Activated T-helper 9 cell treated with anti-CD3 and anti-CD28 coated beads, Interleukin-2, amount 50 U/mL, for 16 hours (primary cell): ENCODE measurements at regions not wholly inside any gene's neighbourhood (a gene's known extent, or its start where the extent isn't known, plus 50 kb on each side); places are given as distances from the start of the nearest gene placed in this dataset.

Source experiments
- DNase-seq: peaks from one replicate; pipeline ENCODE4 v3.0.0-alpha.2; 2020; ENCODE audit warnings: low read depth

DNA sequence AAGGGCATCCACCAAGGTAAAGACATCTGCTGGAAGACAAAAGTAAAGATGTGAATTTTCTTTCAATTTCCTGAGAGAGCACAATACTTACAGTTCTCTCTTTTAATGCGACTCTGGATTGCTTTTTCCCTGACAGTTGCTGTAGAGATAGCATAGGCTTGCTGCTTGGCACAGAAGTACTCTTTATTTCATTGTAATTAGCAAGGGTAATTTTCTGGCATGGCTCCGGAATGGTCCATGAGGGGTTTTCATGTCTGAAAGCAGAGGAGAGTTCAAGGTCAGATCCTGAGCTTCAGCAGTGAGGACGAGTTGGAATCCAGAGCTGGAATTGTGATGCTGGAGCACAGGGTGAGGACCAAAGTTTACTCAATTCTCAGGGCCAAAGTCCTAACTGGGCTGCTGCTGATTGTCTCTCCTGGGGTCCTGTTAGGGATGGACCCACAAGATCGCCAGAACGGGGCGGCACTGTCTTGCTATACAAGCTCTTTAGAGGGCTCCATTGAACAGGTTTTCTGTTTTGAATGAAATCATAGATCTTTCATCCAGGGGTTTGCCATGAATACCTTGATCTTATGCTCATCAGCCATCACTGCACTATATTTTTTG is 190.0 kb upstream of the MKI67 start:
- no peak for DNase-seq

GRCh38 chr10:128316925-128317324 is 190.7 kb upstream of the MKI67 start:
- DNase-seq = no peak

GRCh38 chr10:128318366-128318765 is 192.1 kb upstream of the MKI67 start:
- DNase-seq = no peak

GRCh38 chr10:128318913-128319312 is 192.7 kb upstream of the MKI67 start:
- DNase-seq = no peak

DNA sequence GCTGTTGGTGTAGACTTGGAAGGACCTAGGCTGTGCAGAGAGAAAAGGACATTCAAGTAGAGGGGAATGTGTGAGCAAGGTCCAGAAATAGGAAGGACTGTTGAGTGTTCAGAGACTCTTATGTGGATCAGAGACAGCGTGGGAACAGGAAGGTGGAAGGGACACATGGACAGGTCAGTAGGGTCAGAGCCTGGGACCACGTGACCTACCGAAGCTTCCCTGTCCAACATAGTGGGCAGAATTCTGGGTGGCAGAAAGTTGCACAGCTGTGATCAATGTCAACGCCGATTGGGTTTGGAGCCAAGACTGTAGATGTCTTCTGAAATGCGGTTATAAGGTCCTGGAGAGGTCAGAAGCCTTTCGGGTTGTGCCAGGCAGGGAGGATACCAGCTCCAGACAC is 195.9 kb upstream of the MKI67 start:
- DNase-seq = no peak

- DNase-seq = no peak
Measured at GRCh38 chr10:128322950-128323349, 196.7 kb upstream of the MKI67 start.

DNA sequence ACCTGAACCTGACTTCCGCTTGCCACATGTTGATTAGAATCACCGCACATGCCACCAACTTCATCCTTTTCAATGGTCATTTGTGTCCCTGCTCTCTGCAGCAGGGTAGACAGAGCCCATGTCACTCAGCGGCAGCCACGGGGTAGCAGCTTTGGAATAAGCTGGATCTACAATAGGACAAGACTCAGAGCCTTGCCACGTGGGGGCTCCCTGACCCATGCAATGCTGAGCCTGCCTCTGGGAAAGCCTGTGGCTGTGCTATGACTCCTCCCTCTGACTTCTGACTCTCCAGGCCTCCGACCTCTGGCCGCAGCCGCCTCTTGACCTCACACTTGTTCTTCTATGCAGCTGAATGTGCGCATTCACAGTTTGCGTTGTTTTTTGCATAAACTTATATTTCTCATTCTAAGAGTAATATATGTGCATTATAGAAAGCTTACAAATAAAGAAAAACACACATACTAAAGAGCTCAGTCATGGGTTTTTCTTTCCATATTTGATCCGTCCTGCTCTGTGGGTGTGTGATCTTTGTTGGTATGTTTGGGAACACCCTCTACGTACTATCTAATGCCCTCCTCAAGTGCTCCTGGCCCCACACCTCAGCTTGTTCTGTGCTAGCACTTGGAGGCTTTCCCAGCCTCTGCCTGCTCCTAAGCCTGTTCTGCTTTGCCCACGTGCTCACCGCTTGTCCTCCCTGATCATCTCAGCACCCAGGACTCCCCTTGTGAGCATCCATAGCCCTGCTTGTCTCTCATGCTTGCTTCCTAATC is 198.0 kb upstream of the MKI67 start:
- DNase-seq = no peak

GRCh38 chr10:128325788-128326187 is 199.6 kb upstream of the MKI67 start:
- no peak for DNase-seq

DNA sequence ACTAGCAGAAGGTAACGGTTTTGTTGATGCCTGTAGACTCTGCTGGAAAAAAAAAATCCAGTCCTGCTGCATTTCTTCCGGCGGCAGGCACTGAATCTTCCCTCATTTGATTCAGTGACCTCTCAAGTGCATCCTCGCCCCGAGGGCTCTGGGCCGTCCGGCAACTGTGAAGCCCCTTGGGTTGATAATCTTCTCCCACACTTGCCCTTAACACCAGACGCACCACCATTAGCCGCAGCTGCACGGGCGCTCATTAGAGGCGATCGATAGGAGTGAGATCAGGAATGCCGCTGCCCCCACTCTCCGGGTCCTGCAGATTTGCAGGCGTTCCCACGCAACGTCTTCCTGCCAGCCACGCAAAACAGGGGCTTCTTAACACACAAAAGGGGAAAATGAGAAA is 200.0 kb upstream of the MKI67 start:
- no peak for DNase-seq

GRCh38 chr10:128326851-128327250 is 200.6 kb upstream of the MKI67 start:
- DNase-seq = no peak

GRCh38 chr10:128336401-128336800 is 210.2 kb upstream of the MKI67 start:
- no peak for DNase-seq

- no peak for DNase-seq
Measured at GRCh38 chr10:128337860-128338378, 211.7 kb upstream of the MKI67 start.

- DNase-seq = no peak
Measured at GRCh38 chr10:128338951-128339350, 212.7 kb upstream of the MKI67 start.

DNA sequence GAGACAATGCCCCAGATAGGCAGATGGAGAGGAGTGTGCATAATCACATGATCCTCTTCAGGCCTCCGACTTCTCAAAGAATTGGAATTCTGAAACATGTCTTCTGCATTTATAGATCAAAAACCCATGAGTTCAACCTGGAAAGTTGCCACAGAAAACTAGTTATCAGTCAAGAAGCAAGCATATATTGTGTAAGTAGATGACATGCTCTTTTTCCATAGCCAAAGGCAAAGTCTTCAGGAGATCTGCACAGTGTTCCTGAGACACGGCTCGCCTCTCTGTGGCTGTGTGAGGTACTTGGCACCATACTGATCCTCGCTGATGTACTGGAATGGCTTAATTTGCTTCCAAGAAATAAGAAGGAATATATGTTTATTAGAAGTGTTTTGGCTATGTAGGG is 213.5 kb upstream of the MKI67 start:
- DNase-seq = no peak

DNA sequence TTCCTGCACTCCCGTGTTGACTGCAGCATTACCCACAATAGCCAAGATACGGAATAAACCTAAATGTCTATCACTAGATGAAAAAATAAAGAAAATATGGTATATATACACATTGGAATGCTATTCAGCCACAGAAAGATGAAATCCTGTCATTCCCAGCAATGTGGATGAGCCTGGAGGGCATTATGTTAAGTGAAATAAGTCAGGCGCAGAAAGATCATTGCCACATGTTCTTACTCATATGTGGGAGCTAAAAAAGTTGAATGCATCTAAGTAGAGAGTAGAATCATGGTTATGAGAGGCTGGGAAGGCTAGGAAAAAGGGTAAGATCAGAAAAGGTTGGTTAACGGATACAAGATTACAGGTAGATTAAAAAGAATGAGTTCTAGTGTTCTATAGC is 219.1 kb upstream of the MKI67 start:
- DNase-seq = no peak

DNA sequence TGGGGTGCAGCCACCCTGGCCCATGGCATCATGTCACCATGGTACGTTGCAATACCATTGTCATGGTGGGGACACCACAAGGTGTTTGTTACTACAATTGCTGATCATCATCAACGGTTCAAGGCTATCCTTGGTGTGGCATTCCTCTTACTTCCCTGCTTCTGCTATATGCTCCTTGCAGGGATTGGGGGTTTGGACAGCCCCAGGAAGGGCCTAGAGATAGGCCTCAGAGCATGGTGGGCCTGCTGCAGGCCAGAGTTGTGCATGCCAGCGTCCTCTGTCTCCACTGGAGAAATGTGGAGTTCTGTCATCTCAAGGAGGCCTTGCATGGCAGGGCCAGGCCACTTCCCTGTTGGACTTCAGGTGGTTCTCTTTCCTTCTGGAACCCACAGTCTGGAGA is 234.6 kb upstream of the MKI67 start:
- DNase-seq = no peak

DNA sequence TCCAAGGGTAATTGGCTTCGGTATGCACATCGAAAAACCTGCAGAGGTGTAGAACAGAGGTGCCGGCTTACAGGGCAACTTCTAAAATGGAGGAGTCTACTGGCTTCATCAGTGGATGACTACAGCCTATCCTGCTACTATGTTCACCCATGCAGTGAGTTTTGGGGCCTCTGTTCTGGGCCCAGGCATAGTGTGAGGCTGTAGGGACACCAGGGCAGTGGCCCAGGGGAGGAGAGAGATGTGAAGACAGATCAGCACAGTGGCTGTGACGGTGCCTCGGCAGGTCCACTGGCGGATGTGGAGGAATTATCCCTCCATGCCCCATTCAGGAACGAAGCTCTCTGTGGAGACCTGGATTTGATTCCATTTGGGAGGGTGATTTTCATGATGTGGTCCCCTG is 235.3 kb upstream of the MKI67 start:
- no peak for DNase-seq

DNA sequence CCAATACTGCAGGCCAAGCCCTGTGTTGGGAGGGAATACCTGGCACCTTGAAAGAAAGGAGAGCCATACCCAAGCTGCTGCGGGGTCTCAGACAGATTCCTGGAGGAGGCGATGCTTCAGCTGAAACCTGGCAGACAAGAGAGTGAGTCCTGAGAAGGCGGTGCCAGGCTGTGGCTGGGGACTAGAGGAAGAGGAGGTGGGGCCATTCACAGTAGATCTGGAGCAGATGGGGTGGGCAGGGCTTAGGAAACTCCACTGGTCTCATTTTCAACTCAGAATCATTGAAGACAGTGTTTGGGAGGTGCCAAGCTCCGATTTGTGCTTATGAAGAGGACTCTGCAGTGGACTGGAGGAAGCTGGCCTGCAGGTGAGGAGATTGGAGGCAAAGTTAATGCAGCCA is 236.3 kb upstream of the MKI67 start:
- no peak for DNase-seq

- no peak for DNase-seq
Measured at GRCh38 chr10:128364631-128365030, 238.4 kb upstream of the MKI67 start.

DNA sequence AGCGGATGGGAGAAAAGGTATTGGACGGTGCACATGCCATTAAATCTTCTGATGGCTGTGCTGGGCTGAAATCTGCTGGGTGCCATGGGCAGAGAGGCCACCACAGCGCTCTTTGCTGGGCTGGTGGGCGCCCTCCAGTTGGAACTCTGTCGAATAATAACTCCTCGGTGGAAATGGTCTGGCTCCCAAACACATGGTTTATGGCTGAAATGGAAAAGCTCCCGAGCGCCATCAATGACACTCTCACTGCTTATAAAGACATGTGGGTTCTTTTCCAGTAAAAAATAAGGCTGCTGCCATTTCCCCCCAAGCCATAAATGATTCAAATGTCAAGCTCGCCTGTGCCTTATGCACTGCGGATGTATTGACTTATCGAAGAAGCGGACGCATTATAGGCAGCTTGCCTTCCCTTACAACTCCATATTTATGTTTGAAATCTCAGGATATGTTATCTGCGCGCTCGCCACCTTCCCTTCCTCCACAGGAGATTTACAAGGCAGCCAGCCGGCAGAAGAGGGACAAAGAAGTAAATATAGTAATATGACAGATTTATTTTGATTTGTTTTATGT is 239.0 kb upstream of the MKI67 start:
- DNase-seq = no peak

GRCh38 chr10:128367807-128368206 is 241.6 kb upstream of the MKI67 start:
- no peak for DNase-seq

- DNase-seq = no peak
Measured at GRCh38 chr10:128369101-128369650, 243.0 kb upstream of the MKI67 start.

GRCh38 chr10:128373071-128373749 is 247.0 kb upstream of the MKI67 start:
- DNase-seq = no peak
